ENCODE measurements at regions not wholly inside any gene's neighbourhood (a gene's known extent, or its start where the extent isn't known, plus 50 kb on each side); places are given as distances from the start of the nearest gene placed in this dataset.
"Not testable (repeated sequence)": the region's sequence is repeated elsewhere in the genome, so short reads cannot be mapped to it uniquely, and the experiment has no call there.

DNA sequence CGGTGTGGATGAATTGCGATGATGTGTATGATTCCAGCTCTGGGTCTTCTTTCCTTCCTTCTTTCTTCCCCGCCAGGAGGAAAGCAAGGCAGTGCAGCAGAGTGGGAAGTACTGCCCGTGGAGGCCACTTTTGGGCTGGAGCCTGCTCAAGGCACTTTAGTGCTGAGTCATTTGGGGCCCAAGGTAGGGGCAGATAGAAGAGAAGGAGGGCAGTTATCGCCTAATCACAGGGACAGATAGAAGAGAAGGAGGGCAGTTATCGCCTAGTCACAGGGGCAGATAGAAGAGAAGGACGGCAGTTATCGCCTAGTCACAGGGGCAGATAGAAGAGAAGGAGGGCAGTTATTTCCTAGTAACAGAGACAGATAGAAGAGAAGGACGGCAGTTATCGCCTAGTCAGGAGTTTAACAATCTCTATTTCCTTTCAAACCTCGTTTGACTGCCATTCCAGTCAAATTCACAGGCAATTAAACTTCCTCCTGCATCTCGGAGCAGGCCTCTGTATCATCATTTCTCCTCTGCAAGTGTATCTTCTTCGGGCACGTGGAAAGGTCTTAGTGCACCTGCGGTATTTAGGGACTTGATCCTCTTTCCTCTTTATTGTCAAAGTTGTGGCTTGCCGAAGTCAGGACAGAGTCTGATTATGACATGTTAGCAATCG is 5277.5 kb upstream of the TPTE start:
- H3K27ac ChIP-seq (ENCODE audit: low read depth, low read length) = not testable (repeated sequence)

DNA sequence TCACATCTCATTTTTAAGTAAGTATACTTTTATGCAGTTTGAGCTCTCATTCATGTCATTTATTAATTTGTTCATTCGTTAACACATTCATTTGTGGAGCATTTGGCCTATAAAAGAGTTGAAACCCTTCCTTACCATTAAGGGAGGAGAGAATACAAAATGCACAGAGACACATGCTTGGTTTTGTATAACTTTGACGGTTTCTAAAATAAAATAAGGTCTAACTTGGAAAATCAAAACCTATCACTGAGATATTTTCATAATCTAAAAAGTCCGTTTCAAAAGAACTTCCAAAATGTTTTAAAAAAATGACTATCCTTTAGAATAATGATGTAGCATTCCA is 5277.0 kb upstream of the TPTE start:
- H3K27me3 ChIP-seq (ENCODE audit: low read length); H3F3A ChIP-seq (ENCODE audit: insufficient read depth); H4K20me1 ChIP-seq (ENCODE audit: low read depth, low read length); H3K27ac ChIP-seq (ENCODE audit: low read depth, low read length); H3K9me3 ChIP-seq (ENCODE audit: insufficient read depth, low read length); H3K9ac ChIP-seq (ENCODE audit: low read length); H3K36me3 ChIP-seq (ENCODE audit: low read length); H3K4me2 ChIP-seq (ENCODE audit: low read depth, low read length, poor library complexity, severe bottlenecking); H3K79me2 ChIP-seq (ENCODE audit: insufficient read depth, low read length); H3K4me3 ChIP-seq (ENCODE audit: insufficient read depth, low read length, poor library complexity, severe bottlenecking); H2AFZ ChIP-seq (ENCODE audit: low read depth, low read length, severe bottlenecking); H3K9me2 ChIP-seq (replicated peaks; ENCODE audit: insufficient read depth, low read length): not testable (repeated sequence)

More for the DNA sequence above, 5277.5 kb upstream of the TPTE start:
- not testable (repeated sequence) for H3K9ac ChIP-seq (ENCODE audit: low read length); H3K4me3 ChIP-seq (ENCODE audit: insufficient read depth, low read length, poor library complexity, severe bottlenecking); H2AFZ ChIP-seq (ENCODE audit: low read depth, low read length, severe bottlenecking); H4K20me1 ChIP-seq (ENCODE audit: low read depth, low read length); H3K36me3 ChIP-seq (ENCODE audit: low read length); H3K27me3 ChIP-seq (ENCODE audit: low read length); H3F3A ChIP-seq (ENCODE audit: insufficient read depth); H3K9me3 ChIP-seq (ENCODE audit: insufficient read depth, low read length); H3K79me2 ChIP-seq (ENCODE audit: insufficient read depth, low read length); H3K9me2 ChIP-seq (replicated peaks; ENCODE audit: insufficient read depth, low read length); H3K4me2 ChIP-seq (ENCODE audit: low read depth, low read length, poor library complexity, severe bottlenecking)

DNA sequence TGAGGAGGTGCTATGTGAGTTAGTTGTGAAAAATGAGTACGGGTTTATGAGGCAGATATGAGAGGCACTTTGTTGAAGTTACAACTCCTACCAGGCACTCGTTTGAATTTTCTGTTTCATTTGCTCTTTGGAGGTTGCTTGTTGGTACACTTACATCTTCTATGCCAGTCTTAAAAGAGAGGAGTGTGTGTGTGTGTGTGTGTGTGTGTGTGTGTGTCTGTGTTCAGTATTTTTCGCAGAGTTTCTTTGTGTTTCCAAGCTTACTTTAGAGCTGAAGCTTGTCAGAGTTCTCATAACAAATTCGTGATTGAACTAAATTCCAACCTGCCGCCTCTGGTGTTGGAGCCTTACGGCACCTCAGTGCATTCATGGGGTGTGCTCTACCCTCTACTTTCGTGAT is 5276.4 kb upstream of the TPTE start:
- not testable (repeated sequence) for H3K9me3 ChIP-seq (ENCODE audit: insufficient read depth, low read length); H3K27me3 ChIP-seq (ENCODE audit: low read length); H3K9ac ChIP-seq (ENCODE audit: low read length); H2AFZ ChIP-seq (ENCODE audit: low read depth, low read length, severe bottlenecking); H3K9me2 ChIP-seq (replicated peaks; ENCODE audit: insufficient read depth, low read length); H3K4me2 ChIP-seq (ENCODE audit: low read depth, low read length, poor library complexity, severe bottlenecking); H3F3A ChIP-seq (ENCODE audit: insufficient read depth); H3K27ac ChIP-seq (ENCODE audit: low read depth, low read length); H4K20me1 ChIP-seq (ENCODE audit: low read depth, low read length); H3K4me3 ChIP-seq (ENCODE audit: insufficient read depth, low read length, poor library complexity, severe bottlenecking); H3K36me3 ChIP-seq (ENCODE audit: low read length); H3K79me2 ChIP-seq (ENCODE audit: insufficient read depth, low read length)

DNA sequence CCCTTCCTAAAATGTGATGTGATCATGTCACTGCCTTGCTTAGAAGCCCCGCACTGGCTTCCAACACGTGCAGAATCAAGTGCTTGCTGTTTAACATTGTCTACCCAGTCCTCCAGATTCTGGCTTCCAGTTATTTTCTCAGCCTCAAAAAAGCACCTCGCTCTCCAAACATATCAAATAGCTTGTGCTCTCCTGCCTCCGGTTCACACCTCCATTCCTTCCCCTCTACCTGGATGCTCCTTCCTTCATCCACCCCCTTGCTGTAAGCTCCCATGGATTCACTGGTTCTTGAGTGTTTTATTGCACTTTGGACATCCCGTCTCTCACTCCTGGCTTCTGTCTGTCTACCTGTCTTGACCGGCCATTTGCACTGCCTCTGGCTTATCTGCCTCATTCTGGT is 5275.0 kb upstream of the TPTE start:
- H3K79me2 ChIP-seq (ENCODE audit: insufficient read depth, low read length); H3K9ac ChIP-seq (ENCODE audit: low read length): not testable (repeated sequence)

DNA sequence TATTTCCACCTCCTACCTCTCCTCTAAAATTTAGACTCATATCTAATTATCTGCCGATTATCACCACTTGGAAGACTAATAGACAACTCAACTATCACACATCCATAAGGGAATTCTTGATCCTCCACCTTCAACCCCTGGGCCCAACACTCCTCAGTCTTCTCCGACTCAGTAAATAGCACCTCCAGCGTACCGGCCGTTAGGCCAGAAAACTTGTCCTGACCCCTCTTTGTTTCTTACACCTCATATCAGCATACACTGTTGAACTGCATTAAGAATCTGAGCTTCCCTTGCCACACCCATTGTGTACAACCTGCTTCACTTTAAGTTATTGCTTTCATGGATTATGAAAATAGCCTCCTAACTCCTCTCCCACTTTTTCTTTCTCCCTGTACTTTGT is 5274.0 kb upstream of the TPTE start:
- H3K27ac ChIP-seq (ENCODE audit: low read depth, low read length); H3K4me2 ChIP-seq (ENCODE audit: low read depth, low read length, poor library complexity, severe bottlenecking); H3K36me3 ChIP-seq (ENCODE audit: low read length); H3K4me3 ChIP-seq (ENCODE audit: insufficient read depth, low read length, poor library complexity, severe bottlenecking); H3K79me2 ChIP-seq (ENCODE audit: insufficient read depth, low read length); H3K27me3 ChIP-seq (ENCODE audit: low read length); H3K9me3 ChIP-seq (ENCODE audit: insufficient read depth, low read length); H3K9me2 ChIP-seq (replicated peaks; ENCODE audit: insufficient read depth, low read length); H3F3A ChIP-seq (ENCODE audit: insufficient read depth); H3K9ac ChIP-seq (ENCODE audit: low read length); H4K20me1 ChIP-seq (ENCODE audit: low read depth, low read length); H2AFZ ChIP-seq (ENCODE audit: low read depth, low read length, severe bottlenecking): not testable (repeated sequence)

More for the DNA sequence above, 5275.0 kb upstream of the TPTE start:
- not testable (repeated sequence) for H2AFZ ChIP-seq (ENCODE audit: low read depth, low read length, severe bottlenecking); H3K4me2 ChIP-seq (ENCODE audit: low read depth, low read length, poor library complexity, severe bottlenecking); H3K4me3 ChIP-seq (ENCODE audit: insufficient read depth, low read length, poor library complexity, severe bottlenecking); H3F3A ChIP-seq (ENCODE audit: insufficient read depth); H3K9me3 ChIP-seq (ENCODE audit: insufficient read depth, low read length); H3K27ac ChIP-seq (ENCODE audit: low read depth, low read length); H3K9me2 ChIP-seq (replicated peaks; ENCODE audit: insufficient read depth, low read length); H3K27me3 ChIP-seq (ENCODE audit: low read length); H4K20me1 ChIP-seq (ENCODE audit: low read depth, low read length); H3K36me3 ChIP-seq (ENCODE audit: low read length)

DNA sequence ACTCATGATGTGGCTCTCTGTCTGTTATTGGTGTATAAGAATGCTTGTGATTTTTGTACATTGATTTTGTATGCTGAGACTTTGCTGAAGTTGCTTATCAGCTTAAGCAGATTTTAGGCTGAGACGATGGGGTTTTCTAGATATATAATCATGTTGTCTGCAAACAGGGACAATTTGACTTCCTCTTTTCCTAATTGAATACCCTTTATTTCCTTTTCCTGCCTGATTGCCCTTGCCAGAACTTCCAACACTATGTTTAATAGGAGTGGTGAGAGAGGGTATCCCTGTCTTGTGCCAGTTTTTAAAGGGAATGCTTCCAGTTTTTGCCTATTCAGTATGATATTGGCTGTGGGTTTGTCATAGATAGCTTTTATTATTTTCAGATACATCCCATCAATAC is 5271.3 kb upstream of the TPTE start:
- not testable (repeated sequence) for H3K4me3 ChIP-seq (ENCODE audit: insufficient read depth, low read length, poor library complexity, severe bottlenecking); H3K36me3 ChIP-seq (ENCODE audit: low read length); H3K9me2 ChIP-seq (replicated peaks; ENCODE audit: insufficient read depth, low read length); H3K9ac ChIP-seq (ENCODE audit: low read length); H3K27me3 ChIP-seq (ENCODE audit: low read length); H3K27ac ChIP-seq (ENCODE audit: low read depth, low read length); H3F3A ChIP-seq (ENCODE audit: insufficient read depth); H3K79me2 ChIP-seq (ENCODE audit: insufficient read depth, low read length); H3K9me3 ChIP-seq (ENCODE audit: insufficient read depth, low read length); H4K20me1 ChIP-seq (ENCODE audit: low read depth, low read length); H3K4me2 ChIP-seq (ENCODE audit: low read depth, low read length, poor library complexity, severe bottlenecking); H2AFZ ChIP-seq (ENCODE audit: low read depth, low read length, severe bottlenecking)

DNA sequence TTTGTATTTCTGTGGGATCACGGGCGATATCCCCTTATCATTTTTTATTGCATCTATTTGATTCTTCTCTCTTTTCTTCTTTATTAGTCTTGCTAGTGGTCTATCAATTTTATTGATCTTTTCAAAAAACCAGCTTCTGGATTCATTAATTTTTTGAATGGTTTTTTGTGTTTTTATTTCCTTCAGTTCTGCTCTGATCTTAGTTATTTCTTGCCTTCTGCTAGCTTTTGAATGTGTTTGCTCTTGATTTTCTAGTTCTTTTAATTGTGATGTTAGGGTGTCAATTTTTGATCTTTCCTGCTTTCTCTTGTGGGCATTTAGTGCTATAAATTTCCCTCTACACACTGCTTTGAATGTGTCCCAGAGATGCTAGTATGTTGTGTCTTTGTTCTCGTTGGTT is 5270.2 kb upstream of the TPTE start:
- not testable (repeated sequence) for H4K20me1 ChIP-seq (ENCODE audit: low read depth, low read length); H3K79me2 ChIP-seq (ENCODE audit: insufficient read depth, low read length); H2AFZ ChIP-seq (ENCODE audit: low read depth, low read length, severe bottlenecking); H3K4me3 ChIP-seq (ENCODE audit: insufficient read depth, low read length, poor library complexity, severe bottlenecking); H3K4me2 ChIP-seq (ENCODE audit: low read depth, low read length, poor library complexity, severe bottlenecking); H3K9ac ChIP-seq (ENCODE audit: low read length); H3K36me3 ChIP-seq (ENCODE audit: low read length); H3K27ac ChIP-seq (ENCODE audit: low read depth, low read length); H3K9me3 ChIP-seq (ENCODE audit: insufficient read depth, low read length); H3F3A ChIP-seq (ENCODE audit: insufficient read depth); H3K9me2 ChIP-seq (replicated peaks; ENCODE audit: insufficient read depth, low read length); H3K27me3 ChIP-seq (ENCODE audit: low read length)

DNA sequence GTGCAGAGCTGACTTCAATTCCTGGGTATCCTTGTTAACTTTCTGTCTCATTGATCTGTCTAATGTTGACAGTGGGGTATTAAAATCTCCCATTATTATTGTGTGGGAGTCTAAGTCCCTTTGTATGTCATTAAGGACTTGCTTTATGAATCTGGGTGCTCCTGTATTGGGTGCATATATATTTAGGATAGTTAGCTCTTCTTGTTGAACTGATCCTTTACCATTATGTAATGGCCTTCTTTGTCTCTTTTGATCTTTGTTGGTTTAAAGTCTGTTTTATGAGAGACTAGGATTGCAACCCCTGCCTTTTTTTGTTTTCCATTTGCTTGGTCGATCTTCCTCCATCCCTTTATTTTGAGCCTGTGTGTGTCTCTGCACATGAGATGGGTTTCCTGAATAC is 5269.5 kb upstream of the TPTE start:
- not testable (repeated sequence) for H2AFZ ChIP-seq (ENCODE audit: low read depth, low read length, severe bottlenecking); H3F3A ChIP-seq (ENCODE audit: insufficient read depth); H3K27ac ChIP-seq (ENCODE audit: low read depth, low read length); H3K36me3 ChIP-seq (ENCODE audit: low read length); H3K9me3 ChIP-seq (ENCODE audit: insufficient read depth, low read length); H3K9ac ChIP-seq (ENCODE audit: low read length); H3K27me3 ChIP-seq (ENCODE audit: low read length); H3K4me3 ChIP-seq (ENCODE audit: insufficient read depth, low read length, poor library complexity, severe bottlenecking); H3K4me2 ChIP-seq (ENCODE audit: low read depth, low read length, poor library complexity, severe bottlenecking); H4K20me1 ChIP-seq (ENCODE audit: low read depth, low read length); H3K9me2 ChIP-seq (replicated peaks; ENCODE audit: insufficient read depth, low read length); H3K79me2 ChIP-seq (ENCODE audit: insufficient read depth, low read length)
